GOT3 (cell line): ENCODE measurements at regions not wholly inside any gene's neighbourhood (a gene's known extent, or its start where the extent isn't known, plus 50 kb on each side); places are given as distances from the start of the nearest gene placed in this dataset.
A peak's percentile ranks its signal among the peaks of the same experiment; 100 is the strongest.

Experiments used
- DNase-seq: peaks from one replicate; lab custom pipeline; 2025; ENCODE audit warnings: mixed read lengths; lab: John Stamatoyannopoulos, UW

DNA sequence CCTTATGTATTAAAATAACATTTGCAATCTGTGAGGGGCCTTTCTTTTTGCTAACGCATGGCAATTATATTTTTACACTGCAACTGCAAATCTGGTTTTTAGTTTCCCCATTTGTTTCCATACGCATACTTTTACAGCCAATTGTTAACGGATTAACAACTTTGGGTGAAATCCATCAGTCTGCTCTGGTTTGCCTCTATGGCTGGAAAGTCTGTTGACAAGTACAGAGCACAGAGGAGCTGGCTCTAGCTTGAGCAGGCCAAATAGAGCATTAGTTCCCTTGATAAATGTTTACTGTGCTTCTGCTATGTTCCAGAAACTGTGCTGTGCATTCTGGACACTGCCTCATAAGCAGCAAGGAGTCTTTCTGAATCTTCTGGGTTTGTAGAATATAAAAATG, 400.4 kb upstream of the KIF2A start:
- no peak for DNase-seq

DNA sequence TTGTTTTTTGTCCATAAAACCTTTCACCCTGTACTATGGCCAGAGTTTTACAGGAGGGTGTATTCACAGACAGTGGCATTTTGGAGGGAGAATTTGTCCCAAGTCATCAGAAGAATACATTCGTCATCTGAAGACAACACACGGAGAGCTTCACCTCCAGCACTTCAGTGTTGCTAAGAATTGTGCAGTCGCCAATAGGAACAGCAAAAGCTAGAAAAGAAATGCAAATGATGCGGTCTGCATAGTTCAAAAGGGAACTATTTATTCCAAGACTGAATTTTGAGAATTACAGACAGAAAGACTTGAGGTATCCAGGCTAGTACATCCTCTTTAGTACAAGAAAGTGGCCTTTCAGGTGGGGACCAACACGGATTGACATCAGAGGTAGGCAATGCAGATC, 399.2 kb upstream of the KIF2A start:
- DNase-seq = no peak

DNA sequence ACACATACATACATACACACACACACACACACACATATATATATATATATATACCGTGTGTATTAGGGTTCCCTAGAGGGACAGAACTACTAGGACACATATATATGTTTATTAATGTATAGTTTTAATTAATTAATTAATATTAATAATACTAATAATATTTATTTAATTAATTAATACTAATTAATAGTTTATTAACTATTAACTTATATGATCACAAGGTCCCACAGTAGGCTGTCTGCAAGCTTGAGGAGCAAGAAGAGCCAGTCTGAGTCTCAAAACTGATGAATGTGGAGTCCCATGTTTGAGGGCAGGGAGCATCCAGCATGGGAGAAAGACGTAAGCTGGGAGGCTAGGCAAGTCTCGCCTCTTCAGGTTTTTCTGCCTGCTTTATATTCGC, 398.0 kb upstream of the KIF2A start:
- no peak for DNase-seq

DNA sequence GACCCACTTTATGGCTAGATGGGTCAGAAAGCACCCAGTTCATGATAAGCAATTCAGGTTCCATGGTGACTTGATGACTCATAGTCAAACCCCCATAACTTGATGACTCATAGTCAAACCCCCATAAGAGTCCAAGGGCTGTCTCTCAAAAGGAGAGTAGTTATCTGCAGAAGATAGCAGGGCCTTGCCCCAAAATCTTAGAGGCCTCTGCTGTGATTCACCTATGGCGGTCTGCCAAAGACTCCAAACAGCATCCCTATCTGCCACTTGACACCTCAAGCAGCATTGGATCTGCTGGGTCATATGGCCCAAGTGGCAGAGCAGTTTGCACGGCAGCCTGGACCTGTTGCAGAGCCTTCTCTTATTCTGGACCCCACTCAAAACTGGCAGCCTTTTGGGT, 395.2 kb upstream of the KIF2A start:
- no peak for DNase-seq

DNA sequence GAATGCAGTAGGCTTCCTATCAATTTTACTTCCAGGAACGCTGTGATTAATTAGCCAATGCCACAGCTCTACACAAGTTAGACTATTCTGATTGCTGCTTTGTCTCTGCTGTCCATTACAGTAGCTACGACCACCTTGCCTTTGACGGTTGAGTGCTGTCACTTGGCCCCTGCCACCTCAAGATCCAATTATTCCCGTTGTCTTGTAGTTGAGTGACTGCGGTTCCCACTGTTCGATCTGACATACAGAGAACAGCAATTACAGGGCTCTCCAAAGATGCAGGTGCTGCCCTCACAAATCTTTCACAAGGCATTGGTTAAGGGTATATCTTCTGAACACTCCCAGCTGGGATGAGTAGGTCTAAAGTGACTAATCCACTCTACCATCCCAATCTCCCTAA, 393.4 kb upstream of the KIF2A start:
- DNase-seq = no peak

DNA sequence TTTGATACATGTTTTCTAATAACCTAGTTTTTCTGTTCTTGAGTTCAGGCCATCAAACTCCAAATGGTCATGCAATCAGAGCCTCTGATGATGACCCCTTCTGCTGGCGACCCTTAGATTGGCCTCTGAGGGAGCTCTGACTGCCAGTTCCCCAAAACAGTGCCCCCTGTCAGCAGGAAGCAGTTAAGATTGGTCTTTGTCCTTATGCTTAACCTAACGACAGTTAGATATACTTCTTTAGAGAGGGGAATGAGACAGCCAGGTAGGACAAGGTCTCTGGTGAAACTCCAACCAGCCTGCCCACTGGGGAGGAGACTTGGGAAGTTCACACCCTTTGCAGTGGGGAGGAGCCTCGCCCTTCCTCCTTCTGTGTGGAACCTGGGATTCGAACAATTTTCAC, 390.4 kb upstream of the KIF2A start:
- DNase-seq = no peak

DNA sequence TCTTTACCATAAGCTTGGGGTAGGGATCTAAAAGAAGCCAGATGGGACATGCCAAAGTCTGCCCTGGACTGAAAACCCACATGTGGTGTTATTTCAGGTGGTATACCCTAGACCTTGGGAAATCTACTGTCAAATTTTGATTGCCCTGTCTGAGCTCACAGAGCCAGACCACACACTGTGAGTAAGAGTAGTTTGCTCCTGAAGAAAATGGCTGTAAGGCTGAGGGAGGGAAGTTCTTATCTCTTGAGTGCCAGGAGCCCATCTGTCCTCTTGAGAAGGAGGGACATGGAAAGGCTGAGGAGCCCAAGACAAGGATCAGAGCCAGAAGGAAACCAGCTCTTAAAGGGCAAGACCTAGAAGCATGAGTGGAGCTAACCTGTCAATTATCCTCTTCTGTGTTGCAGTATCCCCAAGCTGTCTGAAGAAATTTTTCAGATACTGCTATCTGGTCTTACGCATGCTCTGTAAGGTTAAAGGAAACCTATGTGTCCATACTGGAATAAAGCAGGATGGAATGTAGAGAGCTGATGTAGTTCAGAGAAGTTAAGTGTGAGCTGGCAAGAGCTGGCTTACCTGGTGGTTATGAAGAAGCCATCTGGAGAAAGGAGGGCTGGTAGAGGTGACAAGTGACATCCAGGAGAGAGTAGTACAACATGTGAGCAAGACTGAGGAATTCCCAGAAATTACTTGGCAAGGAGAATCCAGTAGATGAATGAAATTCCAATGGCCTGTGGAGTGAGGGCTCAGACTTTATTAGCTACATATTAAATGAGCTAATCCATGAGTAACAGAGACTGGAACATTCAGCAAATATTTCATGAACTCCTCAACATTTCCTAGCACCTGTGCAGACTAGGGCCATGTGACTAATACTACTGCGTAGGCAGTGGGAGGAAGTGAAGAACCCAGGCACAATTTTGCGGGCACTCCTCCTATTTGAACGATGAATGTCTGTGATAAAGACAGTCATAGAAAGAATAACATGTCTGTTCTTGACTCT, 389.1 kb upstream of the KIF2A start:
- no peak for DNase-seq

DNA sequence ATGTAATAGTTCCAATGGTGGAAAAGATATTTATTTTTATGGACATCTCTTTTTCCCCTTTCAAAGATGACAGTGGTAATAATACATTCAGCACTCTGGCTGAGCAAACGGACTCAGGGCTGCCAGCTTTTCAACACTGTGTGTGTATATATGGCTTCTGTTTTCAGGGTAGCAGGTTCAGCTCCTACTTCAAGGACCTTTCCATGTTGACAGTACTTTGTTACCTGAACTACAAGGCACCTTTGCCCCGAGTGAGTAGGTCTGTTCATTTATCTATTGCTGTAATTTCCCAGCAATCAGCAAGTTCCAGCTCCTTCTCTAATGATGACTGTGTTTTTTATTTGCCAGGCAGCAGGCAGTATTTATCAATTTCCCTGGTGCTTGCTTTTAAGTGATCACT, 387.4 kb upstream of the KIF2A start:
- DNase-seq = no peak

DNA sequence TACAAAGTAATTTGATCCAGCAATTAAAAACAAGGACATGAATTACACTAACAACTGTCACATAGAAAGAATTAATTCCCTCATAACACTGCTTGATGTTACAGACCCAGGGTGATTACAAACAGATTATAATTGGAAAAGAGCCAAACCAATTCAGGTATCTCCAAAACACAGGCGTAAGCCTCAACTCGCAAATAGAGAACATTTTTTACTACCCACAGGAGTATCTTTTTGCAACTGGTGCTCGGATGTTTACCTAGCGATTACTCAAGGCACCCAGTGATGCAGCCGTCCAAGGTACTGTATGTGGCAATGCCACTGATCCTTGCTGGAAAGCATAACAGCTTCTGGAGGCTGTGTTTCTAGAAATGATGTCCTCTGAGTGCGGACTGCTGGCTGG, 386.1 kb upstream of the KIF2A start:
- no peak for DNase-seq

DNA sequence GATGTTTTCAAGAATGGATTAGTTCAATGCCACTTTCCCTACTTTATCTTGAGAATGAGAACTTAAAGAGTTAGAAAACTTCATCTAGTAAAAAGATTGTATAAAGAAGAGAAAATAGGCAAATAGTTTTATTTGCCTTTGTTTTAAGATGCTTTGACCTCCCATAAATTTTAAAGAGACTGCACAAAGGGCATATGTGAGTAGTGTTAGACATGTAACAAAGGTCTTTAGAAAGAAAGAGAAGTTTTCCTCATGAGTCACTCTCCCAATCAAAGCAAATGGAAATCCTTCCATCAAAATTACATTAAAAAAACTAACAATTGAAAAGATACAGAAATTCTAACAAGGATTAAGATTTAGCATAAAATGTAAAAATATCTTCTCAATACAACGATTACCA, 381.8 kb upstream of the KIF2A start:
- no peak for DNase-seq

DNA sequence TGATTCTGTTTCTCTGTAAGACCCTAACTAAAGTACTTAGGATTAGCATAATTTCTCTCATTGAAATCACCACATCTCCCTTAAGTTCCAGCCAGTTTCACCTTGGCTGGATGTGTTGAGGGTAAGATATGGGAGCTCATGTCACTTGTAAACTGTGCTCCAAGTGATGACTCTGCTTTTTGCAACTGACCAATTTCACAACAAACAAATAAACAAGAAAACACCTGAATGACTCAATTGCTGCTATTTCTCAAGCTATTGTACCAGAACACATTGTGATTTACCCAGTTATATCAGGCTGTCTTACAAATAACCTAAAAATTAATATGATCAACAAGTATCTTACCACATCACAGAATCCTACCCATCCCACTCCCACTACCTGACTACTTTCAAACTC, 379.1 kb upstream of the KIF2A start:
- no peak for DNase-seq

DNA sequence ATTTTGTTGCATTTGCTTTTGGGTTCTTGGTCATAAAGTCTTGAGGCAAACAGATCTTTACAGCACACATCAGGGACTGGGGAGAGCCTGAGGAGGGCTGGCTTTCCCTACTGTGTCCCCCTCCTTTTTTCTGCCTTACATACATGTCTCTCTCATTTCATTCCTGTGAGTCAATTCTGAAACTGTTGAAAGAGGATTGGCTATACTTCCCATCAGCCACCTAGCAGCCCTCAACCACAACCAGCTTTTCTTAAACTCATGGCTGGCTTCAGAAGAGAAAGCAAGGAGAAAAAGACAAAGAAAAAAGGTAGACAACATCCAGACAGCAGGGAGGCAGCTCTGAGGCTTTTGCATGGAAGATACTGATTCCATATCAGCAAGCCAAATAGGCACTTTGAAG, 374.8 kb upstream of the KIF2A start:
- no peak for DNase-seq

DNA sequence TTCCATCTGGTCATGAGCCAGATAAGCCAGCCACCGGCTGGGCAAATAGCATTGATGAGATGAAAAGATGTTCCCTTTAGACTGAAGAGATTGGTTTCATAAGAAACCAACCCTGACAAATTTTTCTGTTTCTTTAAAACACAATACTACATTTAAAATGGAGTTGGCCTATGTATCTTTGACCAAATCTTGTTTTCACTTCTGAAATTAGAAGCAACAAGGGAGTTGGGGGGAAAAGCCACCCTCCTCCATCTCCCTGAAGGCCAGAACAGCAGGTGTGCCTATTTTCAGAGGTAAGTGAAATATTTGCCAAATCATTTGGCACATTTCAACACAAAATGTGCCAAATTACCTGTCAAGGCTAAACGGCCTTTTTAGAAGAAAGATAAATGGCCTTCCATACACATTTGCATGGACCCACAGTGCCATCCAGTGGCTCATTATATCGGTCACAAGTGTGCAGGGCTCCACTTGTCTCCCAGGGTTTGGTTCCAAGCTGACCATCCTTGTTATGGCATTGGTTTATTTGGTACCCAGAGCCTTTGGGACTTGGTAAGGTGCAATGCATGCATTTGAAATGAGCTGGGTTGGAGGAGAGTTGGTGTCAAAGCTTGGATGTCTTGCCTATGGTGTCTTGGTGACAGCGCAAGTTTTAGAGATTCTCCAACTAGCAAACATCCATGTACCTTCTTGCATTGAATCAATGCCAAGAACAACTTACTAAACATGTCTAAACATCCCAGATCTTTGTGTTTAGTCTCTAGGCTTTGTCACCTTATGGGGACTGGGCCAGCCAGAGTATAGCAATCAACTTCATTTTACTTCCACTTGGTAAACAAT, 372.0 kb upstream of the KIF2A start:
- peak; percentile 7 for DNase-seq

DNA sequence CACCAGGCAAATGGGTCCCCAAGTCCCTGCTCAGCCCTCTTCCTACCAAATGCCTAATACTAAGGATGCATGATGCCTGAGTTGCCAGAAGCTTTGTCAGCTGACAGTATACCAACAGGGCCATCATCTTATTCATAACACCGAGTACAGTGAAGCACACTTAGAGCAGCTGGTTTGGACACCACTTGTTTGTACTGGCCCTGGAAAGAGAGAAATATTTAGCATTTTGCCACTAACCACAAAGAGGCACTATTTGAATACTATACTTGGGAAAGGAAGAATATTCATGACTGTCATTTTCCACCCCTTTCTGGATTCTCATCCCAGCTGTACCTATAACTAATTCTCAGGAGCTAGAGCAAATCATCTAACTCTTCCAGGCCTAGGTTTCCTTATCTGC, 364.4 kb upstream of the KIF2A start:
- DNase-seq = no peak

DNA sequence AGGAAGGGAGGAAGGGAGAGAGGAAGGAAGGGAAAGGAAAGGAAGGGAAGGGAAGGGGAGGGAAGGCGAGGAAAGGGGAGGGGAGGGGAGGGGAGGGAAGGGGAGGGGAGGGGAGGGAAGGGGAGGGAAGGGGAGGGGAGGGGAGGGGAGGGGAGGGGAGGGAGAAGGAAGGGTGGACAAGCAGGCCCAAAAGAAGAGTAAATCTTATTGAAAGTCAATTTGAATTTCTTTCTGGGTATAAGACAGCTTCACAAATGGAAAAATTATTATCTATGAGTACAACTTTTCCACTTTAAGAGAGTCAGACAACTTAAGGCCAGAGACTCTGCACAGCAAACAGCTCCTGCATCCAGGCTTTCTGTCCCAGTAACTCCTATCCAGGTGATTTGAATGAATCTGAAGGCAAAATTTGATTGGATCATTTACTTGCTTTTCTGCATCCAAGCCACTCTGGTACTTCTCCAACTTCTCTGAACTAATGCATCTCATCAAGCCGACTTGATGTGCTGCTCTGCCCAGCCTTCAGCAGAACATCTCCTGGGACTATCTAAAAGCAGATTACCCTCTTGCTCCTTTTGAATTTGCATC, 363.4 kb upstream of the KIF2A start:
- no peak for DNase-seq

DNA sequence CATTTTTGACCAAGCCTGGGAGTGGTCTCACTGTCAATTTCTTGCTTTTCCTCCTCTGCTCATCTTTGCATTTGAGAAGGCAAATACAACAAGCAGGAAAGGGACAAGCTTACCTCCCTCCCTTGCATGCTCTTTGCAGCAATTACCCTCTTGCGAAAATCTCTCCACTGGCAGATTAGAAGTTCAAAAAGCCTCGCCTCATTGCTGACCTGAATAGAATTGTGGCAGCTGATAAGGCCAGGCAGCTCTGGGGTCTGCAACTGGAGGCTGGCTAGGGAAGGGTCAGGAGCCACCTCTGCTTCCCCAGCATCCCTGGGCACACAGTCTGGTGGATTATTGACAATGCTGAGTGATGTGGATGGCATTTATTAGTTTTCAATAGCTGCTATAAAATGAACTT, 362.3 kb upstream of the KIF2A start:
- no peak for DNase-seq

DNA sequence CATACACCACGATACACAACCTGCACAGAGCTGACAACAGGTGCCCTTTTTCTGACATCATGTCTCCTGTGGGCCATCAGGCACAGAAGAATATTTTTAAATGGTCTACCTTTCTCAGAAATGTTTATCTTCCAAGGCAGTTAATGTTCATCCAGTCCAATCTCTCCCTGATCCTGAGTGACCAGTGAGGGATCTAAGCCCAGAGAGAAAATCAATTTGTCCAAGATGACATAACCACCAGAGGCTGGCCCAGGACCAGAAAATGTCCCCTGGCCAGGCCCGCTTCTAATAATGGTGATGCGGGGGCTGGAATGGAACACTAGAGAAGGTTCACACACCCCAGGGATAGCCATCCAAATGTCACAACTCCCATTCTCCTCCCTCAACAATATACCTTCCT, 357.9 kb upstream of the KIF2A start:
- no peak for DNase-seq

DNA sequence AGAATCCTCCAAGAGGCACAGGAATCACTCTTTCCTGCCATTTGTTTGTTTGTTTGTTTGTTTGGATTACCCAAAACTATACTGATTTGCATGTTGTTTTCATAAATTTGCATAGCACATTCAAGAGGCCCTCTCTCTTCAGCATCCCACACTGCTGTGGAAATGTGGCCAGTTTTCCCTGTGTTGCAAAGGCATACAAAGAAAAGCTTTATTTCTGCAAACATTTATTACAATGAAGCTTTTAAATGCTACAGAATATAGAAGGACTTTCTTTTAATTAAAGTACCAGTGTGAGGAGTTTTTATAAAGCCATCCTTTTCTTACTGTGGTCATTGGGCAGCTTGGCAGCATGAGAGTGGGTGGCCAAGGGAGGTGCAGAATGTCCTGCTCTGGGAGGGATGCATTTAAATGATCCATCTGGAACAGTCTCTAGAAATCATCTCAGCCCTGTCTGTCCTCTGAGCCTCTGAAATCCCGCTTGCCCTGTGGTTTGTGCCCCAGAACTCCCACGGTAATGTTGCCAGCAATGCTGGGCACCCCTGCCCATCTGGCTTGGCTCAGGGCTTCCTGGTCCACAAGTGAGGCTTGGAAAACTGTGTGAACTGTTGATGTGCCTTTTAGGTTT, 356.8 kb upstream of the KIF2A start:
- no peak for DNase-seq

DNA sequence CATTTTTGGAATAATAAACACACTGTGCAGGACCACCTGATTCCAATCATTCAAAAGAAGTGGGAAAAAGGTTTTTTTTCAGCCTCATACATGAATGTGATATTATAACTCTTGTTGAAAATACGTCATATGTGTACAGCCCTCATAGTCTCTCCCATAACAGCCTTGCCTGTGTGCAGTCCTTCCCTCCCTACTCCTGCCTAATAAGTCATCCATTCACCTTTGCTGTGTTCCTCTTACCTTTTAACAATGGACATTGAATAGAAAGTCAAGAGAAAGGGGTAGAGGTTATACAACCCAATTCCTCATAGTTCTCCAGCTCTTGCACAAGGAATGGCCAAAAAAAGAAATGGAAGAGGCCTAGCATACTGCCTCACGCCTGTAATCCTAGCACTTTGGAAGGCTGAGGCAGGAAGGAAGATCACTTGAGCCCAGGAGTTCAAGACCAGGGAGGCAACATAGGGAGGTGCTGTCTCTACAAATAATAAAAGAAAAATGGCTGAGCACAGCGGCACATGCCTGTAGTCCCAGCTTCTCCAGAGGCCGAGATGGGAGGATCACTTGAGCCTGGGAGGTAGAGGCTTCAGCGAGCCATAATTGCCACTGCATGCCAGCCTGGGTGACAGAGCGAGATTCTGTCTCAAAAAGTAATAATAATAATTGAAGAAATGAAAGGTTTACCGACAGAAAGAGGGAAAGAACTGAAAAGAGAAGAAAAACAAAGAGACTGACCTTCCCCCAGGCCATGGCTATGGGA, 356.1 kb upstream of the KIF2A start:
- no peak for DNase-seq

DNA sequence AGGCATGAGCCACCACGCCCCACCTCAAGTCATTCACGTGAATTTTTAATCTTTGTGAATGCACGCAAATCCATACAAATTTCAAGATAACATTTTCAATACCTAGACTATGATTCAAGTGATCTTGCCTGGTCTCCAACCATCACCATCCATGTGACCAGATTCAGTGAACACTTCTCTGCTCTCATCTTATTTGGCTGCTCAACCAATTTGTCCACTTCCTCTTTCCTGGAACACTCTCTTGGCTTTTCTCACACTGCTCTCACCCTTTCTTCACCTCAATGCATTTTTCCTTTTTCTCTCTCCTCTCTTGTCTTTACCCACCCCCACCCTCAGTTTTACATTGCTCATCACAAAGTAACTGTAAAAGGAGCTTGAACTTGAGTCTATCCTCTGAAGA, 354.7 kb upstream of the KIF2A start:
- DNase-seq = no peak

DNA sequence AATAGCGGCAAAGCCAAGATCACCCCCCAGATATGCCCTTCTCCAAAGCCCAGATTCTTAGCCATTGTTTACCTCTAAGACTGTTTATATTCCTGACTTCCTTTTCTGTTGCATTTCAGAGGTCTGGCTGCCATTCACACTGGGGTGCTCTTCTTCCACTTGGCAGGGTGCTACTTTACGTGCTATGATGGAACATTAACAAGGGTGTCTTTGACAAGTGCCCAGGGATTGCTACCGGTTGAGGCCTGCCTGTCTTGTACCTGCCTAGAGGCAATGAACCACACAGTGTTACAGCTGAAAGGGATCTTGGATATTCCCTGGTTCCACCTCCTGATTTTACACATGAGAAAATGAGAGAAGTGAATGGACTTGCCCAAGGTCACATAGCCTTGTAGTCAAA, 352.1 kb upstream of the KIF2A start:
- DNase-seq = no peak

DNA sequence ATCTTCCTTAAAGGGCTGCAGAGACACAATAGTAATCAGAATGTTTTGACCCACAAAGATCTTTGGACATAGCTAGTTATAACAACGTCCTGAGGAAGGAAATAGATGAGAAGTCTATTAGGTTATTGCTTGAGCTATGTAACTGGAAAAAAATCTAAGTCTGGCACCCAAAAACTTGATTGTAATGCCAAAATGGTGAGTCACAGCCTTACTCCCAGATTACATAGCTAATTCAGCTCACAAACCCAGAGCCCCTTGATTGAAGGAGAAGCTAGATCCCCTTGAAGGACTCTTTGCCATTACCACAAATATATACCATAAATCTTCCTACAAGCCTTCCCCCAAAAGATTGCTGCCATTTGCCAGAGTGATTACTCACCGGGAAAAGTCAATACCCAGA, 341.8 kb upstream of the KIF2A start:
- no peak for DNase-seq
